Stimulated activated CD8-positive, alpha-beta memory T cell treated with anti-CD3 and anti-CD28 coated beads, Interleukin-12 subunit alpha, Interleukin-12 subunit beta, amount 100 ng/mL, for 4 hours (primary cell): ENCODE measurements at regions not wholly inside any gene's neighbourhood (a gene's known extent, or its start where the extent isn't known, plus 50 kb on each side); places are given as distances from the start of the nearest gene placed in this dataset.
"Not testable (repeated sequence)": the region's sequence is repeated elsewhere in the genome, so short reads cannot be mapped to it uniquely, and the experiment has no call there.

Experiments used
- DNase-seq: peaks from one replicate; pipeline ENCODE4 v3.0.0-alpha.2; 2020; ENCODE audit warnings: low read depth

- no peak for DNase-seq
Measured at GRCh38 chr18:60202708-60203107, 169.9 kb downstream of the MC4R start.

GRCh38 chr18:60200558-60200957 lies 172.0 kb downstream of the MC4R start:
- no peak for DNase-seq

DNA sequence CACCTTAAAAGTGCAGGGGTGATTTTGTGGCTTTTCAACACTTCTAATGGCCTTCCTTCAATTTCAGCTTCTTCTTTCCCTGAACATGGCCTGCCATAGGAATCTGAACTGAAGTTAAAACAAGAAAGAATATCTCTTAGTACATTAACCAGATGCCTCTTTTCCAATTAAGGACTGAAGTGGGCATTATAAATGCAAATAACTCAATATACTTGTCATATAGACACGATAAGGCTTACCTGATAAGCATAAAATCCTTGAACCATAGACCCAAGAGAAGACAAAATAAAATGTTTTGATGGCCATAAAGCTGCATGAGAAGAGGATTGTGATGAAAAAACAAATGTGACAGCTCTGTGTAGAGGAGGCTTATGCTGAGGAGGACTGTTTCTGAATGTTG lies 173.1 kb downstream of the MC4R start:
- no peak for DNase-seq

- DNase-seq, result no peak
Measured at GRCh38 chr18:60197671-60198462, 174.7 kb downstream of the MC4R start.

DNA sequence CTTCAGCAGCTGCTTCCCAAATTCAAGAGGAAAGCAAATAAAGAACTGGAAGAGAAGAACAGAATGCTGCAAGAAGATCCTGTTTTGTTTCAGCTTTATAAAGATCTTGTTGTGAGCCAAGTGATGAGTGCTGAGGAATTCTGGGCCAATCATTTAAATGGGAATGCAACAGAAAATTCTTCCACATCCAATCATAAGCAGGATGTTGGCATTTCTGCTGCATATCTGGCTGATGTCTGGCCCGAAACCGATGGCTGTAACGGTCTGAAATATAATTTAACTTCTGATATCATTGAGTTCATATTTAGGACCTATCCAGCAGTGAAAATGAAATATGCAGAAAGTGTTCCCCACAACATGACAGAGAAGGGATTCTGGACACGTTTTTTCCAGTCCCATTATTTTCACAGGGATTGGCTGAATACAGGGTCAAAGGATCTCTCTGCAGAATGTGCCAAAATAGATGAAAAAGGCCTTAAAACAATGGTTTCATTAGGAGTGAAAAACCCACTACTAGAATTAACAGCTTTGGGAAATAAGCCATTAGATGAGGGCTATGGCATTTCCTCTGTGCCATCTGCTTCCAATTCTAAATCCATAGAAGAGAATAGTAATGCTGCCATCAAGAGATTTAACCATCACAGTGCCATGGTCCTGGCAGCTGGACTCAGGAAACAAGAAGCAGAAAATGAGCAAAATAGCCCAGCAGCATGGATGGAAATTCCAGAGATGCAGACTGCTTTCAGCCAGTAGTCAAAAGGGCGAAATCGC lies 175.6 kb downstream of the MC4R start:
- DNase-seq, result no peak

GRCh38 chr18:60193780-60194179 lies 178.8 kb downstream of the MC4R start:
- DNase-seq, result no peak

GRCh38 chr18:60191926-60192325 lies 180.6 kb downstream of the MC4R start:
- DNase-seq, result no peak

- DNase-seq, result no peak
Measured at GRCh38 chr18:60189856-60190255, 182.7 kb downstream of the MC4R start.

DNA sequence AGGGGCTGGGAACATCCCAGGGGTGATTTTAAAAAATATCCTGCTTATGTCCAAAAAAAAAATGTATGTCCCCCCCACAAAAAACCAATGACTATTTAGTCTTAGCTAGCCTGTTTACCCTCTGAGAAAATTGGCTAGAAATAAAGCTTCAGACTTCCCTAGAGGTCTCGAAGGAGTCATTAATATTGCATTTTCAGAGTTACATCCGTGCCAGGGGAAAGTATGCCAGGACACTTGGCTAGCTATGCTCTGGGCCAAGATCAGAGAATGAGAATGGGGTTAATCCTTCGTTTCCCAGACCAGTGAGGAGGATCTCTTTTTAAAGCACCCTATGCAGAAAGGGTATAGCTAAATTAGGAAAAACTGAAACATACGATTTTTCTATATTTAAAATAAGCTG lies 183.6 kb downstream of the MC4R start:
- no peak for DNase-seq

GRCh38 chr18:60182223-60182622 lies 190.4 kb downstream of the MC4R start:
- no peak for DNase-seq

- no peak for DNase-seq
Measured at GRCh38 chr18:60180671-60181070, 191.9 kb downstream of the MC4R start.

DNA sequence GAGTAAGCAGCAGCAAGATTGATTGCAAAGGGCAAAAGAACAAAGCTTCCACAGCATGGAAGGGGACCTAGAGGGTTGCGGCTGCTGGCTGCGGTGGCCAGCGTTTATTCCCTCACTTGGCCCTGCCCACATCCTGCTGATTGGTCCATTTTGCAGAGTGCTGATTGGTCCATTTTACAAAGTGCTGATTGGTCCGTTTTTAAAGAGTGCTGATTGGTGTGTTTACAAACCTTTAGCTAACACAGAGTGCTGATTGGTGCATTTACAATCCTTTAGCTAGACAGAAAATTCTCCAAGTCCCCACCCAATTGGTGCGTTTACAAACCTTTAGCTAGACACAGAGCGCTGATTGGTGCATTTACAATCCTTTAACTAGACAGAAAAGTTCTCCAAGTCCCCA lies 194.4 kb downstream of the MC4R start:
- not testable (repeated sequence) for DNase-seq

DNA sequence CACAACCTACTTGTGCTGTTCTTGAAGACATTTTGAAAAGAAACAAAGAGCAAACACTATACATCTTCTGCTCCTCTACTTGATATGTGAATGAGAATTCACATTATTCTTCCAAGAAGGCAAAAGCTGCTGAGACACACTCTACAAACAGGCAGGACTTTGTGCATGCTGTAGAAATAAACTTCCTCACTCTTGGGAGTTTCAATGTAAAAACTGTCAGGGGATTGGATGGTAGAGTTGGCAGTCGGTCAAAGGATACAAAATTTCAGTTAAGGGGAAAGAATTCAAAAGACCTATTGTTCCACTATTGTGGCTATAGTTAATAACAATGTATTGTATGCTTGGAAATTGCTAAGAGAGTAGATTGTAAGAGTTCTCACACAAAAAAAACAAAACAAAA lies 196.3 kb downstream of the MC4R start:
- DNase-seq, result no peak

GRCh38 chr18:60174832-60175231 lies 197.7 kb downstream of the MC4R start:
- DNase-seq, result no peak

GRCh38 chr18:60172030-60172429 lies 200.5 kb downstream of the MC4R start:
- no peak for DNase-seq

DNA sequence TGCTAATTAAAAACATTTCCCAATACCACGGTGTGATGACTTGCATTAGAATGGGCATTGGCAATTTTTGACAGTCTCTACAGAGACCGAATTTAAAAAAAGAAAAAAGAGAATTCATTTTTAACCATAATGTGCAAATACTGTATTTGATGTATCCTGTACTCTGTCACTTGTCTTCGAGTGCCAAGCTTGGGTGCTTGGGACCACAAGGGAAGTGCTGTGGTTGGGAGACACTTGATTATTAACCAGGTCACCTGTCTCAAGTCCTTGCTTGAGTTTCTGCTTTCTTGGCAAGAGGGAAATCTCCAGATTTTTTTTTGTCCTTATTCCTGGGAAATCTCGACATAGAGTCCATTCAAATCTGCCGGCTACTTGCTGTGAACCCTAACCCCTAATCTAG lies 209.0 kb downstream of the MC4R start:
- no peak for DNase-seq

- DNase-seq, result no peak
Measured at GRCh38 chr18:60162388-60162787, 210.2 kb downstream of the MC4R start.

GRCh38 chr18:60157810-60158209 lies 214.8 kb downstream of the MC4R start:
- DNase-seq, result no peak

DNA sequence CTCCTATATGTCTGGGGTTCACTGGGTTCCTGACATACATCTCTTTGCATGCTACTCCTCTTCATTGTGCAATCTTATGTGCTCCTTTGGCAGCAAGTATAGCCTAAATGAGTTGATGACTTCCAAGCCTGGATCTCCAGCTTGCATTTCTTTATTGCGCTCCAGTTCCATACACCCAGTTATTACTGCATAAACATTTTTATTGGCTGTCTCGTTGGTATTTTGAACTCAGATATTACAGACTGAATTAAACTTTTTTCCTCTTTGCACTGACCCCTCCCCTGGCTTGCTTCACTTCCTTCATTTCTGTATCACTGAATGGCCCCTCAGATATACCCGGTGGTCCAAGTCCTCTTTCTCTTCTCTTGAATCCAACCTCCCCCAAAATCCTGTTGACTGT lies 219.2 kb downstream of the MC4R start:
- no peak for DNase-seq

DNA sequence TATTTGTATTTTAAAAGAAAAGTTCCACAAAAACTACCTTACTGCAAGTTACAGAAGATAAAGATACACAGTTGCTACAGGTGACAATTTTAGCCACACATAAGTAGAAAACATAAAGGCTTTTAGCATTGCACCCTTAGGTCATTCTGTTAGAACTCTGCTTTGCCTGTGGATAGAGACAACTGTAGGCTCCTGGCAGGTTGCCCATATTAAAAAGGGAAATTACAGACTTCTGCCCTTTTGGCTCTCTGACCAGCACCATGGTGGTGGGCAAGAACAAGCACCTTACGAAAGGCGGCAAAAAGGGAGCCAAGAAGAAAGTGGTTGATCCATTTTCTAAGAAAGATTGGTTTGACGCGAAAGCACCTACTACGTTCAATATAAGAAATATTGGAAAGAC lies 223.3 kb downstream of the MC4R start:
- DNase-seq, result no peak

- no peak for DNase-seq
Measured at GRCh38 chr18:60147323-60147722, 225.3 kb downstream of the MC4R start.

DNA sequence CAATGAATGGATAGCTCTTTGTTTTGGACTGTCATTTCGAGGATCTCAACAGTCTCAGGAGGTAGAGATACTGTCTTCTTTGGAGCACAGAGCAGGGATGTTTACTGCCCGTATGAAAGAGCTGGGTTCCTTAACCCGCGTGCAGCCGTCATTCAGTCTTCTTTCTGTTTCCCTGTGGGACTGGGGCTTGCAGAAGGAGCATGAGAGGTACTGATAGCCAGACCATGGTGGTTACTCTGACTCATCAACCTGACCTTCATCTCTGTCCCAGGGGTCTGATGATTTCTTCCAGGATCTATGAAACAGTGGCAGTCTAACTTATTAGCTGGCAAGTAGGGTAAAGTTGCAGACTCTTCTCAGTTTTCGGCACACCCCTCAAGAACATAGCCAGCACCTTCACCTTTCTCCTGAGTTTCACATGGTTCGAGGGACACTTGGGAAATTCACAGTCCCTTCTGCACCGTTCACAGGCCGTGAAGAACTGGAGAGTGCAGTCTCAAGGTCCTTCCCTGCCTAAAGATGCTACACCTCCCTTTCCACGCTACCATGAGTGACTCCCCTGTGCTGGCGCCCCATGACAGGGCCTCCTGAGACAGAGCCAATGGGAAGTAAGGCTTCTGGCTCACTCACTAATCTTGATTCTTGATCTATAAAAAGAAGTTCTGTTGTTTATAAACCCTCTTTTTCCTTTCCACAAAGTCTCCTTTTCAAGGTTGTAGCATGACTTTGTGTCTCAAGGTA lies 226.2 kb downstream of the MC4R start:
- no peak for DNase-seq

DNA sequence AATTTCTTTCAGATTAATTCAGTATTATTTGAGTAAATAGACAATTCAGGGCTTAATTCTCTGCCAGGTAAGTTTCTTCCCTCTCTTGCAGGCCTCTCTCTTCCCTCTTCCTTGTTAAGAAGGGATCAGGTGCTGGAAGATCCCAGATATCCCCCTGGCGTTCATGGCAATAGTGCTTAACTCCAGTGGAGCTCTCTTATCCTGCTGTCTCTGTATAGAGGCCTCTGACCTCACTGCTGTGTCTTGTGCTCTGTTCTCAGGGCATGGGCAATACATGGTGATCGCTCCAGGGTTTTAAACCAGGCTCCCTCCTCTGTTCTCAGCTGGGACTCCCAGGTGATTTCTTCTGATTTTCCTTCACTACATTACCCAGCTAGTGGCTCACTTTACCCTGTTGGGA lies 226.8 kb downstream of the MC4R start:
- DNase-seq, result no peak
